HUES64 (cell line): ENCODE measurements at regions not wholly inside any gene's neighbourhood (a gene's known extent, or its start where the extent isn't known, plus 50 kb on each side); places are given as distances from the start of the nearest gene placed in this dataset.

Experiments used
- H3K27ac ChIP-seq: 2 replicates; pipeline ENCODE4 v1.7.0; 2013; ENCODE audit warnings: low read depth, low read length, inconsistent platforms
- H3K27me3 ChIP-seq: 2 replicates; pipeline ENCODE4 v1.6.1; 2013; ENCODE audit warnings: mild to moderate bottlenecking, low read length; ENCODE audit not compliant: insufficient read depth
- H3K36me3 ChIP-seq: 2 replicates; pipeline ENCODE4 v1.6.1; 2013; ENCODE audit warnings: mild to moderate bottlenecking, low read length; ENCODE audit not compliant: insufficient read depth
- H3K4me1 ChIP-seq: 2 replicates; pipeline ENCODE4 v1.6.1; 2013; ENCODE audit warnings: mild to moderate bottlenecking, low read length, moderate library complexity; ENCODE audit not compliant: insufficient read depth
- H3K4me3 ChIP-seq: 2 replicates; pipeline ENCODE4 v1.5.1; 2013; ENCODE audit warnings: mild to moderate bottlenecking, low read length, moderate library complexity
- H3K9ac ChIP-seq: 2 replicates; pipeline ENCODE4 v1.6.1; 2013; ENCODE audit warnings: mild to moderate bottlenecking, low read depth, low read length
- H3K9me3 ChIP-seq: 2 replicates; pipeline ENCODE4 v1.6.1; 2013; ENCODE audit warnings: low read depth, low read length; ENCODE audit not compliant: insufficient read depth
- WGBS: fragments of 150-250, 120-280 bp; methylation state at CpG from one replicate; pipeline ENCODE4 v1.1.7; 2013; ENCODE audit warnings: missing lambda C conversion rate; 5-methylcytosine and 5-hydroxymethylcytosine counted together

DNA sequence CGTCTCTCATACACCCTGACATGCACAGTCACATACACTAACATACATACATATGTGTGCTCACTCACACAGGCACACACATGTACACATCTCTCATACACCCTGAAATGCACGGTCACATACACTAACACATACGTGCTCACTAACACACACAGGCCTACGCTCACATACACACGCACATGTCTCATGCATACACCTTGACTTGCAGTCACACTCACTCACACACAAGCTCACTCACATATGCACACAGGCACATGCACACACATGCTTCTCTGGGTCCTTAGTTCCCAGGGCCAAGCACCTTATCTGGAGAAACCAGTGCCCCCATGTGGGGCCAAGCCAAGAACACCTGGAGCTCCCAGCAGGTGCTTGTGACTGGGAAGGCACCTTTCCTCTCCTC is 240.3 kb downstream of the RBFOX3 start:
- Histone ChIP-seq H3K9me3 (no peaks in the 10 kb centered on the region), H3K9ac (no peak overlapping the region), H3K36me3 (no peaks in the 10 kb centered on the region), H3K4me3 (no peak overlapping the region), H3K4me1 (no peaks in the 10 kb centered on the region), H3K27me3 (no peaks in the 10 kb centered on the region), H3K27ac (no peak overlapping the region)
- 84% methylated on average over 5 of the region's 5 CpGs for WGBS

DNA sequence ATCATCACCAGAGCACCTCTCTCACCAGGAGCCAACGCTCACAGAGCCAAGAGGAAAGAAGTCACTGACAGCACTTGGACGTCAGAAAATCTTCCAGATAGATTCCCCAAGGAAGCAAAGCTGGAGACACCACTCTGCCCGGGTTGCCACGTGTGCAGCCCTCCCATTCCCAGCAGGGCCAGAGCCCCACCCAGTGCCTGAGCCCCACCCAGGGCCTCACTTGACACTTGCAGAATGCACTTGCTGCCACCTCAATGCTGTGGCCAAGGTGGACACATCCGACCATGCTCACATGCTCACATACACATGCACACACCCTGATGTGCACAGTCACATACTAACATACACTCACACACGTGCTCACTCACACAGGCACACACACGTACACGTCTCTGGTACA is 240.7 kb downstream of the RBFOX3 start:
- WGBS = 86% methylated on average over 8 of the region's 8 CpGs
- Histone ChIP-seq H3K27ac (no peak overlapping the region), H3K9ac (no peak overlapping the region), H3K4me3 (no peak overlapping the region), H3K36me3 (no peaks in the 10 kb centered on the region), H3K27me3 (no peaks in the 10 kb centered on the region), H3K4me1 (no peaks in the 10 kb centered on the region), H3K9me3 (no peaks in the 10 kb centered on the region)

DNA sequence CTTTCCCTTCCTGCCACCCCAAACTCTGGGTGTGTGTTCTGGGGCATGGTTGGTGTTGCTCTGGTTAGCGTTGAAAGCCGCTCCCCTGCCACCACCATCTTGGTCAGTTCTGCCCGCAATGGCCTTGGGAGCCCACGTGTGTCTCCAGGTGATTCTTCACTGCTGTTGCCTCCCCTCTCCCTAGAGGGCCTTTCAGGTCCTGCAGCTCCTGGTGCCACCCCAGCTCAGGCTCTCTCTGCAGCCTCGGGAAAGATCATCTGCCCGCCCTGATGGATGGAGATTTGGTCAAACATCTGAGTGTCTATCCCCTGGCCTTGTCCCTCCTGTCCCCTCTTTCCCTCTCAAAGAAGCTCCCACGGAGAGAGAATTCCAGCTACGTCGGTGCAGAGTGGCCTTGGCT is 241.3 kb downstream of the RBFOX3 start:
- H3K27ac ChIP-seq = no peak overlapping the region
- WGBS = 90% methylated on average over 9 of the region's 9 CpGs
- no peaks in the 10 kb centered on the region for H3K36me3 ChIP-seq
- no peak overlapping the region for H3K9ac ChIP-seq
- H3K27me3 ChIP-seq = no peaks in the 10 kb centered on the region
- no peaks in the 10 kb centered on the region for H3K4me1 ChIP-seq
- H3K9me3 ChIP-seq = no peaks in the 10 kb centered on the region
- H3K4me3 ChIP-seq = no peak overlapping the region

DNA sequence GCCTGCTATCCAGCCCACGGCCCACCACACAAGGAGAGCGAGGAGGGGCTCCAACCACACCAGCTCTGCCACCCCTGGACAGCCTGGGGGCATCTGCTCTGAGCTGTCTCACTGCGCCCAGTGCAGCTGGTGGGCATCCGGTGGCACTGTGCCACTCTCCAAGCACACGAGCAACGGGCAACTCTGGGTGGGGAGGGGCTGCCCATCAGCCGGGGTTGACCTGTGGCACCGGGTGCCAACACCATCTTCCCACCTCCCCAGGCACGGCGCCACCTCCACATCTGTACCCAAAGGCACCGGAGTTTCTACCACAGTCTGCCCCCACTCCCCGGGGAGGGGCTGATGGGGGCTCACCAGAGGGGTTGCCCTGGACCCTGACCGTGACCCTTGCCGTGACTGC is 241.8 kb downstream of the RBFOX3 start:
- Histone ChIP-seq H3K4me1 (no peaks in the 10 kb centered on the region), H3K4me3 (no peak overlapping the region), H3K27ac (no peak overlapping the region), H3K9ac (no peak overlapping the region), H3K36me3 (no peaks in the 10 kb centered on the region), H3K9me3 (no peaks in the 10 kb centered on the region), H3K27me3 (no peaks in the 10 kb centered on the region)
- 85% methylated on average over 14 of the region's 14 CpGs for WGBS

DNA sequence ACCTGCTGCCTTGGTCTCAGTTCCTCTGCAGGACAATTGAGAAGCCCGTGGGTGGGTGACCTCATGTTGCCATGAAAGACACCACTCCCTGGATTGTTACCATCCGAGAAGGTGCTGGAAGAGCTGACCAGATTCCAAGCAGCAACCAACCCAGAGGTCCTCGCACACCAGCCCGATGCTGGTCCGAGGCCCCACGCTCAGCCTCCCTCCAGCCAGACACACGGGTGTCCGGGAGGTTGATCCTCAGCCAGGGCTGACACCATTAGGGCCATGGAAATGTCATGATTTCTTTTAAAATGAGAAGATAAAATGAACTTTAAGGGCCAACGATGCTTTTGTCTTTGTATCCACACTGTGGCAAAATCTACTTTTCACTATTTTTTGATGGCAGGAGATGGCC is 242.3 kb downstream of the RBFOX3 start:
- WGBS = 94% methylated on average over 9 of the region's 9 CpGs
- no peaks in the 10 kb centered on the region for H3K27me3 ChIP-seq
- no peak overlapping the region for H3K27ac ChIP-seq
- no peaks in the 10 kb centered on the region for H3K9me3 ChIP-seq
- H3K4me3 ChIP-seq = no peak overlapping the region
- no peak overlapping the region for H3K9ac ChIP-seq
- no peaks in the 10 kb centered on the region for H3K4me1 ChIP-seq
- H3K36me3 ChIP-seq = no peaks in the 10 kb centered on the region

- no peaks in the 10 kb centered on the region for H3K9me3 ChIP-seq
- no peak overlapping the region for H3K27ac ChIP-seq
- WGBS = 72% methylated on average over 12 of the region's 12 CpGs
- H3K27me3 ChIP-seq = no peaks in the 10 kb centered on the region
- no peak overlapping the region for H3K4me3 ChIP-seq
- H3K9ac ChIP-seq = no peak overlapping the region
- H3K4me1 ChIP-seq = no peaks in the 10 kb centered on the region
- no peaks in the 10 kb centered on the region for H3K36me3 ChIP-seq
Observed at GRCh38 chr17:79366988-79367571, 243.8 kb downstream of the RBFOX3 start.

DNA sequence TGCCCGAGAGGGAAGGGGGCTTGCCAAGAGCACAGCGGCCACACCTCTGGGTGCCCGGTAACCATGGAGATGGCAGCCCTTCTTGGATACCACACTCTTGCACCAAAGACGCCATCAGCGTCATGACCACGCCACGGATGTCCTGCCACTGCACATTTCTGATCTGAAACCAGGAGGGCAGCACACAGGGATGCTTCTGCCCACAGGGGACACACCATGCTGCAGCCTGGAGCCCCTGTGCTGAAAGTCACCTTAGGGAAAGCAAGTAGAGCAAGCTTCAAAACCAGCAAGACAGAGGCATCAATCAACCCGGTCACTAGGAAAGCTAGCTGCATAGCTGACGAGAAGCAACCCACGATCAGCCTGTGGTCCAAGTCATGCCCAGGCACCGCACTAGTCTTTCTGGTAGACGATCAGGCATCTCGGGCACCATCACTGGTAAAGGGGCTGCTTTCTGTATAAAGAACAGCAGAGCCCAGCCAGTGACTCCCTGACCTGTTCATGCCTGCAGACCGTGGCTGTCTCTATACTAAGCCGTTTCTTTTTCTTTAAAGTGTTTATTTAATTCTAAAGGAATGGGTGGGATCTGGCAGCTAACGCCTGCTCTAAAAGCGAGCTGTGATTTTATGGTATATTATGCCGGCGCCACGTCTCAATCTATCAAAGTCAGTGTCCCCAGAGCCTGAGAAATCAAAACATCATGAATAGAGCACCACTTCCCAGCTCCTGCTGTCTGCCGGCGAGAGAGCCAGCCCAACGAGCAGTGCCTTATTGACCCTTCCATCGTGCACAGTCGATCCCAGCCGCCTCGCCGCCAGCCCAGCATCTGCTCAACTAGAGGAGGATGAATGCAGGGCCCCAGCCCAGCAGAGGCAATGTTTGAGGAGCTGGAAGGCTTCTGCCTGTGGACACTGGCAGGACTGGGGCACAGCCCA is 244.7 kb downstream of the RBFOX3 start:
- no peaks in the 10 kb centered on the region for H3K4me1 ChIP-seq

GRCh38 chr17:79365351-79365750 is 245.5 kb downstream of the RBFOX3 start:
- Histone ChIP-seq H3K4me1 (no peaks in the 10 kb centered on the region), H3K9me3 (no peaks in the 10 kb centered on the region), H3K27me3 (no peaks in the 10 kb centered on the region), H3K36me3 (no peaks in the 10 kb centered on the region), H3K4me3 (no peak overlapping the region), H3K27ac (no peak overlapping the region), H3K9ac (no peak overlapping the region)
- WGBS = 92% methylated on average over 12 of the region's 12 CpGs

More for the DNA sequence above, 244.7 kb downstream of the RBFOX3 start:
- Histone ChIP-seq H3K9me3 (no peaks in the 10 kb centered on the region), H3K4me3 (no peak overlapping the region), H3K27ac (no peak overlapping the region), H3K27me3 (no peaks in the 10 kb centered on the region), H3K9ac (no peak overlapping the region), H3K36me3 (no peaks in the 10 kb centered on the region)
- 91% methylated on average over 28 of the region's 28 CpGs for WGBS

DNA sequence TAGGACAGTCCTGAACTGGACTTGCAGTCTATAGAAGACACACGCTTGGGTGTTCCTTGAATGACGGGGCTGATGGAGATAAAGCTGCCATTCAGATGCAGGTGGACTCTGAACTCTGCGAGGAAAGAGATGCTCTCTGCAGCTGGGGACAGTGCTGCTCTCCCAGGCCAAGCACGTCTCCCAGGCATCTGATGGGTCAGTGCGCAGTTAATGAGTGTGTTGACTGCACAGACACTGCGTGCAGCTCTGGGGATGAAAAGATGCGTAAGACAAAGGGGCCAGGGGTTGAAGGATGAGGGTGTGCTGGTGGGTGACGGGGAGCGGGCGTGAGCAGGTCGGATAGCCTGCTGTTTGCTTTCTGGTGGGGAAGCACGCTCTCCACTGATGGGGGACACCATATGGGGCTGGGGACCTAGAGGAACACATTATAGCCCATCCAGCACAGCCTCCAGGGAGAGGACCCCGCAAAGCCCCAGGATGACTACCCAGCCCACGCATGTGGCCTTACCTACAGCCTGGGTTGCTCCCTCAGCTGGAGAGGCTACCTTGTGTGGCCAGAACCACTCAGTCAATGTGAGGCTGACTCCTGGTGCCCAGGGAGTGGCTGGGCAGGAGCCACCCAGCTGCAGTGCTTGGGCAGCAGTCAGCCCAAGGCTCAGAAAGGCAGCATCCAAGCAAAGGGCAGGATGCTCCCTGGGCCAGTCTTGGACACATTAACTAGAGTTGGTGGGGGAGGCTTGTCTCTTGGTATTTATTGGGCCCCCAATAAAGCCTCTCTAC is 246.3 kb downstream of the RBFOX3 start:
- Histone ChIP-seq H3K27me3 (no peaks in the 10 kb centered on the region), H3K9ac (no peak overlapping the region)
- WGBS = 92% methylated on average over 14 of the region's 14 CpGs

DNA sequence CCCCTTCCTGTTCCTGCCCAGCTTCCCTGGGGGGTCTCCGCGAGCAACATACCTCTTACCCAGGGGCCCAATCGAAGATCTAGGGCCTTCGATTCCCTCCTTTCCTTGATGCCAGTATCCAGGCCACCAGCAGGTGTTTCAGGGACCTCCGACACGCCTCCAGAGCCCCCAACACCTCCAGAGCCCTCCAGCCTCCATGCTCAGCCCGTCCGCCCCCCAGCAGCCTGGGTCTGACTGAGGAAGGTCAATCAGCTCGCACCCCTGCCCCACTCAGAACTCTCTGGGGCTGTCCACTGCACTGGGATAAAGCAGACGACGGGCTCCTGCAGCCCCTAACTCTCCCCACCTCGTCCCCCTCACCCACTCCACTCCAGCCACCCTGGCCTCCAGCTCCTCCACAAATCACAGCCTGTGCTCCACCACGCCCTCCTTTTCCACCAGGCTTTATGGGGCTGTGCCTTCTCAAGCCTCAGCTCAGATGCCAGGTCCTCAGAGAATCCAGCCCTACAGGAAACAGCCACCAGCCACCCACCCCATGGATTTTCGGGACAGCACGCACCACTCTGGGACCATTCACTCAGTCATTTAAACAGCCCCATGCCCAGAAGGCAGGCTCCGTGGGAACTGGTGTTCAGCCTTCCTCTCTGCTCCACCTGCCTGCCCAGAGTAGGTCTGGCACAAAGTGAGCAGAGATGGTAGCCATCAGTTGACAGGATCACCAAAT is 247.1 kb downstream of the RBFOX3 start:
- Histone ChIP-seq H3K36me3 (no peaks in the 10 kb centered on the region), H3K9ac (no peak overlapping the region), H3K4me3 (no peak overlapping the region), H3K27ac (no peak overlapping the region), H3K9me3 (no peaks in the 10 kb centered on the region), H3K4me1 (no peaks in the 10 kb centered on the region), H3K27me3 (no peaks in the 10 kb centered on the region)
- WGBS = 91% methylated on average over 16 of the region's 16 CpGs

More for the DNA sequence above, 246.3 kb downstream of the RBFOX3 start:
- H3K4me3 ChIP-seq = no peak overlapping the region
- H3K27ac ChIP-seq = no peak overlapping the region
- H3K4me1 ChIP-seq = no peaks in the 10 kb centered on the region
- no peaks in the 10 kb centered on the region for H3K36me3 ChIP-seq
- no peaks in the 10 kb centered on the region for H3K9me3 ChIP-seq
